HG03025 (cell line): ENCODE measurements at regions not wholly inside any gene's neighbourhood (a gene's known extent, or its start where the extent isn't known, plus 50 kb on each side); places are given as distances from the start of the nearest gene placed in this dataset.

Experiments
- ATAC-seq: cut with Tn5 transposase; IDR thresholded peaks from one replicate; pipeline ENCODE4 v1.9.1; 2021; ENCODE audit warnings: mild to moderate bottlenecking, moderate library complexity; ENCODE audit not compliant: unreplicated experiment, low FRiP score

GRCh38 chr16:73215678-73216377 is 167.9 kb upstream of the ZFHX3 start:
- no peak for ATAC-seq

- ATAC-seq, result no peak
These were observed 167.1 kb upstream of the ZFHX3 start for GRCh38 chr16:73214825-73215677.

GRCh38 chr16:73213732-73214455 is 166.0 kb upstream of the ZFHX3 start:
- no peak for ATAC-seq

- no peak for ATAC-seq
These were observed 164.5 kb upstream of the ZFHX3 start for GRCh38 chr16:73212431-73212830.

GRCh38 chr16:73210686-73211085 is 162.8 kb upstream of the ZFHX3 start:
- no peak for ATAC-seq

DNA sequence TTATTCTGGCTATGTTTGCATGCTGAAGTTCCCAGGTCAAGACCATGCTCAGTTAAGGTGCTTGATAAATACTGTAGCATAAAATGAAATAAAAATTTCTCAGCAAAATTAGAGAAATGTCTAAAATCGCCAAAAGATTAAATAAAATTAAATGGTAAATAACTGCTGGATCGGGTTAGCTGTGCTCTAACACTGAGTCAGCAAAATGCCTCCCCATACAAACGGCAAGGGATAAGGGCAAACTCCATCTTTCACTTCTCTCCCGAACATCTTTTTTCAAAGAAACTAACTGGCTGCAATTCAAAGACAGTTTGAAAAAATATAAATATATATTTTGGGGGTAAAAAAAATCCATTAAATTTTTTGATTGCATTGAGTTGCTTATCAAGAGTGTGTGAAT is 162.2 kb upstream of the ZFHX3 start:
- no peak for ATAC-seq

DNA sequence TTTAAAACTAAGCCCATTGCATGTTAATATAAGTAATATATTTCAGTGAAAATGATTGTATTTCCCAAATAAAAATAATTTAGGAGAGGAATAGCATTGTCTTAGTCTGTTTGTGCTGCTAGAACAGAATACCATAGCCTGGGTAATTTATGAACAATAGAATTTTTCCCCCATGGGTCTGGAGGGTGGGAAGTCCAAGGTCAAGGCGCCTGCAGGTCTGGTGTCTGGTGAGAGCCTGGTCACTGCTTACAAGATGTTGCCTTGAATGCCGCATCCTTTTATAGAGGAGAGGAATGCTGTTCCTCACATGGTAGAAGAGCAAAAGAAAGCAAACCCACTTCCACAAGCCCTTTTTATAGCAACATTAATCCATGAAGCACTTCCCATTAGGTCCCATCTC is 161.3 kb upstream of the ZFHX3 start:
- ATAC-seq, result no peak

- no peak for ATAC-seq
These were observed 158.3 kb upstream of the ZFHX3 start for GRCh38 chr16:73206151-73206707.

GRCh38 chr16:73205153-73205886 is 157.4 kb upstream of the ZFHX3 start:
- no peak for ATAC-seq

GRCh38 chr16:73204359-73205152 is 156.6 kb upstream of the ZFHX3 start:
- ATAC-seq, result no peak

DNA sequence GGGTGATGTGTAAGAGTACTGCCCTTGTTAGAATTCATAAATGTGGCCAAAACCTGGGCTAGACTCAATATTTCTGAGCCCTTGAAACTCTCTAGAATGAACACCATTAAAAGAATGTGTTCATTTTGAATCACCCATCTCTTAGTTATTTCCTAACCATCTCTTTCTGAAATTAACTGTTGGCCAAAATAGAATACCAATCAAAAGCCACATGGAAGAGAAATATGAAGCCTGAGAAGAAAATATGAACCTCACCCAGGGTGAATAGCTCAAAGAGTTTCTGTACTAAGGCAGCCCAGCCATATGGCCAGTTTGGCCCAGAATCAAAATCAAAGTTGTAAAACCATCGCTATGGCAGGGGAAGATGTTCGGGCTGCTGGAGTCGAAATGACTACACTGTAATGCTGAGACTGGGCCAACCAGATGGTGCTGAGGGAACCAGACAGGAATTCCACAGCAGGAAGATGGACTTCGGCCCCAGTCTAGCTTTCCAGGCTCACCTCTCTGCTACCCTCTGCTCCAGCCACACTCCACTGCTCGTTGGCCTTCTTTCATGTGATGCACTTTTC is 154.3 kb upstream of the ZFHX3 start:
- ATAC-seq, result no peak

- ATAC-seq, result no peak
These were observed 151.3 kb upstream of the ZFHX3 start for GRCh38 chr16:73199214-73199613.

DNA sequence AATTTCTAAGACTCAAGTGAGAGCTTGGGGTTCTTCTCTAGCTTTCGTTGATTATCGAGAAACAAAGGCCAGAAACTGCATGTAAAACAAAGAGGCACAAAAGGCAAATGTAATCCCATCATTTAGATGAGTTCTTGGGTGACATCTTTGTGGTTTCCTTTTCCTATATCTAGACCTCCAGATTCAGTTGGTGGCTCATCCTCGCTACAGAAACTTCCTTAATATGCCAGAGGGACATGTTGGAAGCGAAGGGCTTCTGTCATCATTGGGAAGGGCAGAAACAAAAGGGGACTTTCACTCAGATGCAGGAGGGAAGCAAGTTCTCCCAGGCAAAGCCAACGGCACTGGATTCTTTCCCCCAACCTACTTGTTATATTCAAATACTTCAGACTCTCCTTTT is 150.6 kb upstream of the ZFHX3 start:
- no peak for ATAC-seq

GRCh38 chr16:73197598-73197997 is 149.7 kb upstream of the ZFHX3 start:
- ATAC-seq, result no peak

- no peak for ATAC-seq
These were observed 148.7 kb upstream of the ZFHX3 start for GRCh38 chr16:73196670-73197069.

DNA sequence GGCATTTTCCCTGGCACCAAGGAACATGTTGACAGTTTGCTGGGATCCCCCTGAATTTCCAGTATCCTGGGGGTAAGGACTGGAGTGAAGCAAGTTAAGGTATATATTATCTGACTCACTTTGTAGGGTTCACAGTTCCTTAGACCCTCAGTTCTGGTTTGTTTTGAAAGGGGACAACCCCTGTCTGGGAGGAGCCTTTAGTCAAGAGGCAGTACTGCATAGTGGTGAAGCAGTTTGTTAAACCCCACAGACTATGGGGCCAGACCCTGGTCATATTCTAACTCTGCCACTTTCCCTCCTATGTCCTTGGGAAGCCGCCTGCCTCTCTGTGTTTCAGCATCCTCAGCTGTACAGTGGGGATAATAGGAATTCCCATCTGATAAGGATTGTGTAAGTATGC is 145.5 kb upstream of the ZFHX3 start:
- no peak for ATAC-seq

DNA sequence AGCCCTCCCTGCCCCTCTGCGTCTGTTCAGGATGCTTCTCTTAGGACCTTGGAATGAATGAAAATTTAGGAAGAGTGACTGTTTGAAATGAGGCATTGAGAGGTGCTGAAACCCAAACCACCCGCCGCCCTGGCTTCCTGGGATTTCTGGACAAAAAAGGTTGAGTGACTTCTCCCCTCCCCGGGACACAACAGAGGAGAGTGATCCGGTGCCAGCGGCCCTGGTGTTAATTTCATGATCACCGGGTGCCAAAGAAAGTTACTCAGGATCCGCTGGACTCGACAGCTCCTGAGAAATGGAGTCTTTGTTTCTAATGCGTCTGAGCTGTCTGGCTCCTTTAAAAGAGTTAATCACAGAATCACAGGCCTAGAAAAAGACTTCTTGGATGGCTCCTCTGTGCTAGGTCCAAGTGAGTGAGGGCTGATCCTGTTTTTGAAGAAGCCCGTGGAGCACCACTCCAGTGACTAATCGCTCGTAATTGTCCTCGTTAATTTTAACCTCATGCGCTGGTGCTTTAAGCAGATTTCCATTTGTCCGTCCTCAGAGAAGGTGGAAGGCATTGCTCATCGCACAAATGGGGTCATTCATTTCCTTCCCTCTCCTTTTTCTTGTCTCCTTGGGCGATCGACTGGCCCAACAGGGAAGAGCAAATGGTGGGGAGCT is 144.4 kb upstream of the ZFHX3 start:
- ATAC-seq, result no peak

GRCh38 chr16:73191660-73192046 is 143.7 kb upstream of the ZFHX3 start:
- ATAC-seq, result no peak
